ENCODE measurements at regions not wholly inside any gene's neighbourhood (a gene's known extent, or its start where the extent isn't known, plus 50 kb on each side); places are given as distances from the start of the nearest gene placed in this dataset.

DNA sequence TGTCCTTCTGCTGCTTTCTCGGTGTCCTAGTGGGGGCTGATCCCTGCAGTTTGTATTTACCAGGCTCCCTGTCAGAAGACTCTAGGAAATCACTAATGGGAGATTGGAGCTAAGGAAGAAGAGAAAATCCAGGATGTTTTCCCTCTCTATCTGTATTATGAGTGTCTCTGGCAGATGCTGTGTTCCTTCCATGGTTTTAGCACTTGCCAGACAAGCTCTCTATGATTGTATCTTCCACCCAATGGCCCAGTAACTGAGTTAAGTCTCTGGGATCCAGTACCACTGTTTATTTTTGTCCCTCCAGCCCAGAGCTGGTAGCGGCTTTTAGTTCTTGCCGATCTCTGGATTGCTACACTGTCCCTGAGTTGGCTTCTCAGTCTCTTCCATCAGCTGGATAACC is 494.8 kb upstream of the SLC39A10 start:
- TF ChIP-seq, protein P1, sequence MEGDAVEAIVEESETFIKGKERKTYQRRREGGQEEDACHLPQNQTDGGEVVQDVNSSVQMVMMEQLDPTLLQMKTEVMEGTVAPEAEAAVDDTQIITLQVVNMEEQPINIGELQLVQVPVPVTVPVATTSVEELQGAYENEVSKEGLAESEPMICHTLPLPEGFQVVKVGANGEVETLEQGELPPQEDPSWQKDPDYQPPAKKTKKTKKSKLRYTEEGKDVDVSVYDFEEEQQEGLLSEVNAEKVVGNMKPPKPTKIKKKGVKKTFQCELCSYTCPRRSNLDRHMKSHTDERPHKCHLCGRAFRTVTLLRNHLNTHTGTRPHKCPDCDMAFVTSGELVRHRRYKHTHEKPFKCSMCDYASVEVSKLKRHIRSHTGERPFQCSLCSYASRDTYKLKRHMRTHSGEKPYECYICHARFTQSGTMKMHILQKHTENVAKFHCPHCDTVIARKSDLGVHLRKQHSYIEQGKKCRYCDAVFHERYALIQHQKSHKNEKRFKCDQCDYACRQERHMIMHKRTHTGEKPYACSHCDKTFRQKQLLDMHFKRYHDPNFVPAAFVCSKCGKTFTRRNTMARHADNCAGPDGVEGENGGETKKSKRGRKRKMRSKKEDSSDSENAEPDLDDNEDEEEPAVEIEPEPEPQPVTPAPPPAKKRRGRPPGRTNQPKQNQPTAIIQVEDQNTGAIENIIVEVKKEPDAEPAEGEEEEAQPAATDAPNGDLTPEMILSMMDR (IDR thresholded peaks at IDR 0.05; ENCODE audit: insufficient read depth, low read depth, low read length) = no peak
- TF ChIP-seq EZH2 (IDR thresholded peaks at IDR 0.05; ENCODE audit: insufficient read depth, low read length) = no peak
